Right ventricle myocardium superior (tissue), 1 donor: ENCODE measurements at regions not wholly inside any gene's neighbourhood (a gene's known extent, or its start where the extent isn't known, plus 50 kb on each side); places are given as distances from the start of the nearest gene placed in this dataset.
"Not testable (repeated sequence)": the region's sequence is repeated elsewhere in the genome, so short reads cannot be mapped to it uniquely, and the experiment has no call there.

Experiments
- ATAC-seq: fragments of 200-7000 bp; cut with Tn5 transposase; one replicate; pipeline ENCODE4 v1.9.1; 2020; ENCODE audit warnings: mild to moderate bottlenecking; ENCODE audit not compliant: poor library complexity
- DNase-seq: peaks from one replicate; pipeline ENCODE4 v3.0.0-alpha.2; 2020
- intact Hi-C: fragments of 100-400 bp; cut with DNase I; formaldehyde crosslinking; loops from one replicate; pipeline ENCODE4 v1.11.2; 2022
- donor health status: DM: no; HTN: yes; CAD: no; lungs with severe emphysema.

DNA sequence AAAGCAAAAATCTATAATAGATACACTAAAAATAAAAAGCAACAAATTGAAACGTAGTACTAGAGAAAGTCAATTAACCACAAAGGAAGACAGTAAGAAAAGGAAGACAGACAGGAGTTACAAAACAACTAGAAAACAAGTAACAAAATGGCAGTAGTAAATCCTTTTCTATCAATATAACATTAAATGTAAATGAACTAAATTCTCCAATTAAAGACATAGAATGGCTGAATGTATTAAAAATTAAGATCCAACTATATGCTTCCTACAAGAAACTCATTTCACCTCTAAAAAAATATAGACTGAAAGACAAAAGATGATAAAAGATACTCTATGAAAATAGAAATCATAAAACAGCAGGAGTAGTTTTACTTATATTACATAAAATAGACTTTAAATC, 79.1 kb downstream of the CTH start:
- ATAC-seq (no peak), DNase-seq (no peak)

DNA sequence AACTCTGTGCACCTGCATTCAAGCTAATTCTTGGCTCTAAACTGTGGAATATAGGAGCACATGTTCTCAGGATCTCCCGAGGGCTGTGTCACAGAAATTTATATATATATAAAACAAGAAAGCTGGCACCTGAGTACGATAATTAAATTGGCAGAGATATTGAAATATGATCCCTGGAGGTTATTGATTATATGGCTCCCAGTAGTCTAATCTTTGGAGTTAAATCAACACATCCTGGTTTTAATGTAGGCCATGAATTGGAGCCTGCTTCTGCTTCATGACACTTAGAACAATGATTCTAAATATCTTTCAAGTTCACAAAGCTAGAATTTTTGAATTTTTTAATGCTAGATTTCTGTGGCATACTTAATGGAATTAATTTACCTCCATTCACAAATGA, 84.3 kb downstream of the CTH start:
- intact Hi-C loops: no loop called here
- ATAC-seq: no peak
- DNase-seq: no peak

More for the DNA sequence above, 79.1 kb downstream of the CTH start:
- intact Hi-C loops: no loop called here

- ATAC-seq: no peak
- intact Hi-C loops: no loop called here
- DNase-seq: no peak
Measured at GRCh38 chr1:70496181-70496580, 85.1 kb downstream of the CTH start.

DNA sequence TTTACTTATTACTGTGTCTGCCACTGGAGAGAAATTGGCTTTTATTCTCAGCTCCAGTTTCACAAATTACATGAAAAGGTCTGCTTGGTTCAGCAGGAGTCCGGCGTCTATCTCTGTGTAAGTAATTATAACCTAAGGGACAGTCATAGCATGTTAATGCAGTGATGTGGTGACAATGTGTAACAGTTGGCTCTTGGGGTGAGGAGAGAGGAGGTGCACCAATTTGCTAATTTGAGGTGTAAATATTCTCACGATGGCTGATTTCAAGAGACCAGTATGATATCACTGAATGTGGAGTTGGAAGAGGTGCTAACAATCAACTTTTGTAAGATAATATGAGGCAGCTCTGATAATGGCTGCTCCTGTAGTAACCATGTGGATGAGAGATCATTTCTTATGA, 86.1 kb downstream of the CTH start:
- ATAC-seq (no peak), DNase-seq (no peak)
- intact Hi-C loops: no loop called here

DNA sequence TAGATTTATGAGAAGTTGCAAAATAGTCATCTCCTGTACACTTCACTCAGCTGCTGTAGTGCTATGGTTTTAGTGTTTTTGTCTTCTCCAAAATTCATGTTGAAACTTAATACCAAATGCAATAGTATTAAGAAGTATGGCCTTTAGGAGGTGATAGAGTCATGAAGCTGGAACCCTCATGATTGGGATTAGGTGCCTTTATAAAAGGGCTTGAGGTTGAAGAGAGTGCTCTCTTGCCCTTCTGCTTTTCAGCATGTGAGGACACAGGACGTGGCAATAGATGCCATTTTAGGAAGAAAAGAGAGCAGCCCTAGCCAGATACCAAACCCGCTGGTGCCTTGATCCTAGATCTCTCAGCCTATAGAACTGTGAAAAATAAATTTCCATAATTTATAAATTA, 87.6 kb downstream of the CTH start:
- ATAC-seq: no peak
- intact Hi-C loops: no loop called here
- no peak for DNase-seq

DNA sequence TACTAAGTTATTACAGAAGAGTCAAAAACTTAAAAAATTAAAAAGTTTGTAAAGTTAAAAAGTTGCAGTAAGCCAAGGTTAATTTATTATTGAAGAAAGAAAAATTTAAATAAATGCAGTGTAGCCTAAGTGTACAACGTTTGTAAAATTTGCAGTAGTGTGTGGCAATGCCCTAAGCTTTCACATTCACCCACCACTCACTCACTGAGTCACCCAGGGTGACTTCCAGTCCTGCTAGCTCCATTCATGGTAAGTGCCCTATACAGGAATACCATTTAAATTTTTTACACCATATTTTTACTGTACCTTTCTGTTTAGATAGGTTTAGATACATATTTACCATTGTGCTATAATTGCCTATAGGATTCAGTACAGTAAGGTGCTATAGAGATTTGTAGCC, 88.6 kb downstream of the CTH start:
- no peak for ATAC-seq
- intact Hi-C loops: no loop called here
- no peak for DNase-seq

- no peak for DNase-seq
- no peak for ATAC-seq
- intact Hi-C loops: no loop called here
Measured at GRCh38 chr1:70503358-70503757, 92.3 kb downstream of the CTH start.

- no peak for ATAC-seq
- DNase-seq: no peak
- intact Hi-C loops: no loop called here
Measured at GRCh38 chr1:70504176-70504820, 93.2 kb downstream of the CTH start.

- no peak for DNase-seq
- intact Hi-C loops: loop anchor here (5.0 kb wide), 1 partner anchor 373 kb away; no protein-coding TSS in a partner anchor
- ATAC-seq: no peak
Measured at GRCh38 chr1:70504821-70505193, 93.7 kb downstream of the CTH start.

GRCh38 chr1:70507991-70508390, 96.9 kb downstream of the CTH start:
- DNase-seq: not testable (repeated sequence)
- intact Hi-C loops: loop anchor here (5.0 kb wide), 1 partner anchor 376 kb away; no protein-coding TSS in a partner anchor

DNA sequence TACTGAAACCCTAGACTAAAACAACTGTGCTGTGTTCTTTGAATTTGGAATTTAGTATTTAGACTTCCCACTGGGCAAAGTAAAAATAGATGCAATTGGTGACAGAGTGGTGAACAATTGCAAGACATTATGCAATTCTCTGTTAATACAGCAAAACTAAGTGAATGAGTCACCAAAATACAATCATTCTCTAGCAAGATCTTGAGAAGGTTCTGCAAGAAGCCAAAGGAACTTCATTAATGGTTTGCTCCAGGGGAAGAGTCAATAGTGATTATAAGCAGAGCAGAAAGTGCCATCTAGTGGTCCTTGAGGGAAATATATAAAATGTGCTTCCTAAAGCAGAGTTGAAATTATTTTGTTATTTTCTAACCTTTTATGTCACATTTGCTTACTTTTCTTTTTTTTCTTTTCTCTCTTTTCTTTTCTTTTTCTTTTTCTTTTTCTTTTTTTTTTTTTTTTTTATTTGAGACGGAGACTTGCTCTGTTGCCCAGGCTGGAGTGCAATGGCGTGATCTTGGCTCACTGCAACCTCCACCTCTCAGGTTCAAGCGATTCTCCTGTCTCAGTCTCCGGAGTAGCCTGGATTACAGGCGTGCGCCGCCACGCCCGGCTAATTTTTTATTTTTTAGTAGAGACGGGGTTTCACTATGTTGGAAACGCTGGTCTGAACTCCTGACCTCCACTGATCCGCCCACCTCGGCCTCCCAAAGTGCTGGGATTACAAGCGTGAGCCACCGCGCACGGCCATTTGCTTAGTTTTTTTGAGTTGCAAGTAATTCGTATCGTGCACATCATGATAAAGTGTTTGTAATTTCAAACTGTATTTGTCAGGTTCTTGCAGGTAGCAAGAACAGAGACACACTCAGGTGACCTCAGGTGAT, 99.2 kb downstream of the CTH start:
- intact Hi-C loops: loop anchor here (5.0 kb wide), 1 partner anchor 378 kb away; no protein-coding TSS in a partner anchor
- DNase-seq (peak; percentile 41), ATAC-seq (peak; percentile 71)

More at GRCh38 chr1:70507991-70508390, 96.9 kb downstream of the CTH start:
- ATAC-seq: not testable (repeated sequence)

GRCh38 chr1:70517444-70517843, 106.4 kb downstream of the CTH start:
- DNase-seq (no peak), ATAC-seq (no peak)
- intact Hi-C loops: no loop called here

- DNase-seq (no peak), ATAC-seq (no peak)
- intact Hi-C loops: no loop called here
Measured at GRCh38 chr1:70518106-70518505, 107.0 kb downstream of the CTH start.

- intact Hi-C loops: loop anchor here (2.0 kb wide), 1 partner anchor 520 kb away; no protein-coding TSS in a partner anchor
- DNase-seq (no peak), ATAC-seq (peak; percentile 81)
Measured at GRCh38 chr1:70528590-70529333, 117.7 kb downstream of the CTH start.

DNA sequence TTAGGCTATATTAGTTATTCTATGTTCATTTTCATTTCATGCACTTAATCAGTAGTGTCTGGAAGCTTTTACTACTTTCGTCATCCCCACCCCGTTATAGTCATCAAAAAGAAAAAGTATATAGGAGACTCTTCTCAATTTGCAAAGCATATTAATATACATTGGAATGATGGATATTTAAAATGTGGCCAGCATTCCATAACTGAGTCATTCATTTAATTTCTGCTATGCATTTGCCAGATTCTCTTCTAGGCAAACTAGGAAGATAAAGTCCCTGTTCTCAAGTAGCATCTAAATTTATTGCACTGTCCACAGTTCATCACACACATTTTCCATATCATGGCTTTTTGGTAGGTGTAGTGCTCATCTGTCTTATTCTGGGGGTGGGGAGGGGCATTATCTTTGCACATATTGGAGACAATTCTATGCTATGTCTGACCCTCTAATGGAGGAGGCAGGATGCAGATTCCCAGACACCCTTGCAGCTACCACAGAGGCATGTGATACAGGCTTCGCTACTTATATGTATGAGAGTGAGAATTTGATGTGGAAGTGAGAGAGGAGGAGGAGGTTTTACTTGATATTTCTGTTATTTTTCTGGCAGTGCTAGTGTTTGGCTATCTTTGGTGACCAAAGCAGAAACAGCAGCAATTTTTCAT, 125.8 kb downstream of the CTH start:
- intact Hi-C loops: no loop called here
- no peak for ATAC-seq
- DNase-seq: no peak

- intact Hi-C loops: no loop called here
- DNase-seq (no peak), ATAC-seq (no peak)
Measured at GRCh38 chr1:70537788-70538187, 126.7 kb downstream of the CTH start.

DNA sequence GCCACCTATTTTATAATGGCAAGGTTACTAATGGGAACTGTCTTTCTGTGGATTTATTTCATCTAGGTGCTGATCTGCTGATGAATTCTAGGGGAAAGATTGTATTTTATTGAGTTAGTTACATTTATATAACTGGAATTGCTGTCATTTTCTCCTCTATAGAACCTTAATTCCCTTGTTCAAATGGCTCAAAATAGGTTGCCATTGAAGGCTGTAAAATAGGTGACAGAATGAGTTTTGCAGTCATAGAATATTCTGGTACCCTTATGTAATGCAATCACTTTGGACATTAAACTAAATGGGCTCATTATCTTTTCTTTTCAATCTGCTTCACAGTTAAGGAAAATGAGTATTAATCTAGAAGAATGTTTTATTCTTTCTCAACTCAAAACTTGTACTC, 131.0 kb downstream of the CTH start:
- ATAC-seq (no peak), DNase-seq (no peak)
- intact Hi-C loops: no loop called here

DNA sequence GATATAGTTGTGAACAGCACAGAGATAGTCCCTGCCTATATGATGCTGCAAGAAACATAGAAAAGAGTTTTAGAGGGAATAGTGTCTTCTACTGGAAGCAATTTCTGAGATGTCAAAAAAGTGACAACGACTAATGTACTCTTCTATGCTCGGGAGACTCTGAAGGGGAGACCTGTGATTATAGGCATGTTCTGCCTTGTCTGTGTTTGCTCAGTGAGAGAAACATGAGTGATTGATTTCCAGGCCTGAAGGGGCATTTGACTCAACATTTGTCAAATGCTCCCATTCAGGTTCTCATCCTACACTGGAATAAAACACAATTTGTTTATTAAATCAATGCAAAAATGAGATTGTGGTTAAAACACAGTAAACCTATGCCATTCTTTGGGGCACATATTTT, 131.8 kb downstream of the CTH start:
- ATAC-seq (no peak), DNase-seq (no peak)
- intact Hi-C loops: no loop called here

DNA sequence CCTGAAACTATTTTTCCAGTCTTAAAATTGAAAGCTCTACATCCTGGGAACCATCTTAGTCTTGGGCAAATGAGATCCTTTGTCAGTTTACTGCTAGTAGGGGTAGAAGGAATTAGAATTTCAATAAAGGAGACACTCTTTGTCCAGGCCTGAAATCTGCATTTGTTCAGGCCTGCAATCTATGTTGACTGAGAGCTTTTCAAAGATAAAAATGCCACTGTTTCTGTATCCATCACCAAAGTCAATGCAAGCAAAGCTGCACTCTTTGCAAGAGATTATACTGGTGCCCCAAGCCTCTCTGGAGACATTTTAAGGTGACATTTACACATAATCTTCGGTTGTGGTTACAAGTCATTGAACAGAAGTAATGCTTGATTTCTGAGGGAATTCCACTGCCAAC, 135.7 kb downstream of the CTH start:
- intact Hi-C loops: no loop called here
- DNase-seq (no peak), ATAC-seq (no peak)
